HL-60 (cell line): ENCODE measurements at regions not wholly inside any gene's neighbourhood (a gene's known extent, or its start where the extent isn't known, plus 50 kb on each side); places are given as distances from the start of the nearest gene placed in this dataset.

Experiments used
- GABPA ChIP-seq: IDR thresholded peaks from 2 replicates; pipeline ENCODE4 v1.6.1; 2012; ENCODE audit warnings: low read depth
- POLR2AphosphoS5 ChIP-seq: IDR thresholded peaks from 2 replicates; pipeline ENCODE4 v1.6.1; 2012; ENCODE audit warnings: low read depth
- REST ChIP-seq: IDR thresholded peaks from 2 replicates; pipeline ENCODE4 v1.6.1; 2012; ENCODE audit warnings: low read depth; ENCODE audit not compliant: insufficient replicate concordance
- TF ChIP-seq, protein P1 (sequence below): IDR thresholded peaks from one replicate; pipeline ENCODE4 v1.5.1; 2011; ENCODE audit warnings: low read length, control low read depth, inconsistent platforms; ENCODE audit not compliant: insufficient read depth

- TF ChIP-seq, protein P1, sequence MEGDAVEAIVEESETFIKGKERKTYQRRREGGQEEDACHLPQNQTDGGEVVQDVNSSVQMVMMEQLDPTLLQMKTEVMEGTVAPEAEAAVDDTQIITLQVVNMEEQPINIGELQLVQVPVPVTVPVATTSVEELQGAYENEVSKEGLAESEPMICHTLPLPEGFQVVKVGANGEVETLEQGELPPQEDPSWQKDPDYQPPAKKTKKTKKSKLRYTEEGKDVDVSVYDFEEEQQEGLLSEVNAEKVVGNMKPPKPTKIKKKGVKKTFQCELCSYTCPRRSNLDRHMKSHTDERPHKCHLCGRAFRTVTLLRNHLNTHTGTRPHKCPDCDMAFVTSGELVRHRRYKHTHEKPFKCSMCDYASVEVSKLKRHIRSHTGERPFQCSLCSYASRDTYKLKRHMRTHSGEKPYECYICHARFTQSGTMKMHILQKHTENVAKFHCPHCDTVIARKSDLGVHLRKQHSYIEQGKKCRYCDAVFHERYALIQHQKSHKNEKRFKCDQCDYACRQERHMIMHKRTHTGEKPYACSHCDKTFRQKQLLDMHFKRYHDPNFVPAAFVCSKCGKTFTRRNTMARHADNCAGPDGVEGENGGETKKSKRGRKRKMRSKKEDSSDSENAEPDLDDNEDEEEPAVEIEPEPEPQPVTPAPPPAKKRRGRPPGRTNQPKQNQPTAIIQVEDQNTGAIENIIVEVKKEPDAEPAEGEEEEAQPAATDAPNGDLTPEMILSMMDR = no peak
- TF ChIP-seq REST = no peak
- no peak for TF ChIP-seq GABPA
- TF ChIP-seq POLR2AphosphoS5 = no peak
Measured at GRCh38 chr2:8096484-8096883, 585.4 kb upstream of the ID2 start.
